Stimulated activated CD8-positive, alpha-beta memory T cell treated with anti-CD3 and anti-CD28 coated beads, Interleukin-4, amount 100 ng/mL, for 48 hours (primary cell): ENCODE measurements at regions not wholly inside any gene's neighbourhood (a gene's known extent, or its start where the extent isn't known, plus 50 kb on each side); places are given as distances from the start of the nearest gene placed in this dataset.
"Not testable (repeated sequence)": the region's sequence is repeated elsewhere in the genome, so short reads cannot be mapped to it uniquely, and the experiment has no call there.

Source experiments
- DNase-seq: peaks from one replicate; pipeline ENCODE4 v3.0.0-alpha.2; 2020

GRCh38 chr22:44628835-44629234 lies 73.2 kb upstream of the PRR5 start:
- no peak for DNase-seq

DNA sequence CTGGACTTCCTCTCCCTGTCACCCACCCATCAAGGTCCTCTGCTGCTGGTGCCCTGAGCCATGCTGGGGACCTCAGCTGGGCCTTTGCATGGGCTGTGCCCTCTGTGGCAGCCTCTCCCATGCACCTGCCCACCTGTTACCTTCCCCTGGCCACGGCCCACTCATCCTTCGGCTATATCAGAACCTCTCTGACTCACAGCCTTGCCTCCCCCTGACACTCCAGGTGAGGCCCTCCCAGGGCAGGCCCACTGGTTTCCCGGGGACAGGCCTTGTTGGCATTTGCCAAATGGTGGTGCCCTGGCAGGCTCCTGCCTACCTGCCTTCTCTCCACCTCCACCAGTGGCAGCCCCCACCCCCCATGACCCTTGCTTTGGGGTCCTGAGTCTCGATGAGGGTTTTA lies 73.7 kb upstream of the PRR5 start:
- no peak for DNase-seq

GRCh38 chr22:44627521-44628139 lies 74.4 kb upstream of the PRR5 start:
- DNase-seq, result no peak

GRCh38 chr22:44625981-44626687 lies 75.9 kb upstream of the PRR5 start:
- peak; percentile 88 for DNase-seq

- no peak for DNase-seq
Observed at GRCh38 chr22:44625421-44625760, 76.6 kb upstream of the PRR5 start.

DNA sequence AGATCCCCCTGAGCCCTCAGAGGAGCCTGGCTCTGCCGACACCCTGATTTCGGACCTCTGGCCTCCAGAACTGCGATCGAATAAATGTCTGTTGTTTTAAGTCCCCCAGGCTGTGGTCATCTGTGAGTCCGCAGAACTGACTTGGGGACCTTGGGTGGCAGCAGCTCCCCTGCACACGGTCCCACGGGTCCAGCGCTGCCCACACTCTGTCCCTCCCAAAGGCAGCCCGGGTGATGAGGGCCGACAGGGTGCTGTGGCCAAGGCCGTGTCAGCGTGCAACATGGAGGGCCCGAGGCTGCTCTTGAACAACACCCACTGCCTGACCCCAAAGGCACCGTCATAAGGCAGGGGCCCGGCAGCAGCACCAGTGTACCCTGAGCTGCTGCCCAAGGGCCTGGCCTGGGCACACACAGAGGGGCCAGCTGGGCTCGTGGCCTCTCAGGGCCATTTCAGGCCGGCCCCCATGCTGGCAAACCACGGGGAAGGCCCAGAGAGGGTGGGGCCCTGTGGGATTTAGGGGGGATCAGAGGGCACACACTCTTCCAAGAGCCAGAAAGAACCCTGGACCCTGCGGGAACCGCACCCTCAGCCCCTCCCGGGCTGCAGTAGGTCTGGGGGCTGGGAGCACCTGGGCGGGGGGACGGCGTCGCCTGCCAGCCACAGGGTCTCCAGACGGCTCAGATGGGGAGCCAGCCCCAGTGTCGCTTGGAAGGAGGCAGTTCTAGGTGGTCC lies 77.1 kb upstream of the PRR5 start:
- DNase-seq, result no peak

DNA sequence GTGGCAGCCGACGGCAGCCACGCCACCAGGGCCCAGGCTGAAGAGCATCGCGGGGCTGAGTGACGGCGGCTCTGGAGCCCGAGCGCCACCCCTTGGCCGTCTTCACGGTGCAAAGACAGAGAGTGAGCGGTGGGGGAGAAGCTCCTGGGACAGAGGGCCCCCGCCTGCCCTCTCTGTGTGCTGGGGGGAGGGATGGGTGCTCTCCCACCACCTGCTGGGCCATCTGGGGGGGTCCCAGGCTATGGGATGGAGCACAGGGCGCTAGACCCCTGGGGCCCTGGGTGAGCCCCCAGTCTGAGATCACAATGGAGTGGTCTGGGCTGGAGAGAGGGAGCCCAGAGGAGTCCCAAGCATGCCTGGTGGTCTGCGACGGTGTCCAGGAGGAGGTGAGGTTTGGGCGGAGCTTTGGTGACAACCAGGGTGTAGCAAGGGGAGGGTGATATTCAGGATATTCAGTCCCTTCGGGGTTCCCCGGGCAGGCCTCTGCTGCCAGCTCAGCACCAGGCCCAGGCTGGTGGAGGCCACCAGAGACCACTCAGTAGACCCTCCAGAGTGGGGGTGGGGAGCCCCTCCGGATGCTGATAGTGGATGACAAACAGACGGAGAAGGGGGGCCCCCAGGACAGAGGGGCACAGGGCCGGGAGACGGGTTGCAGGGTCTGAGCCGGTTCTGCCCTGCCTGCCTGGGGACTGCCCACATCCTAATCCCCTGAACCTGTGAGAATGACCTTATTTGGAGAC lies 78.1 kb upstream of the PRR5 start:
- no peak for DNase-seq

DNA sequence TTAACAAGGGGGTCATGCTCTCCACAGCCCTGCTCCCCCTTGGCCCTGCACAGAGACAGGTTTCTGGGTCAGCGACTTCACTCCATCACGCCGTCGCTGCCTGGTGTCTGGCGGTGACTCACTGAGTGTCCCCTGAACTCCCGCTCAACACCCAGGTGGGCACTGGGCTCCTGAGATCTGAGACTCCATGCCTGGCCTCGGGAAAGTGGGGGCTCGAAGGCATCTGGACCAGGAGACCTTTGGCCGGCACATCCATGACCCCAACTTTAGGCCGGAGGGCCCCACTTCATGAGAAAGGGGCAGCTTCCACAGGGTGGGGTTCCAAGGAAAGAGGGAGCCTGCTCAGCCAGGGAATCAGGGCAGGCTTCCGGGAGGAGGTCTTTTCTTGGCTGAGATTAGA lies 79.3 kb upstream of the PRR5 start:
- no peak for DNase-seq

DNA sequence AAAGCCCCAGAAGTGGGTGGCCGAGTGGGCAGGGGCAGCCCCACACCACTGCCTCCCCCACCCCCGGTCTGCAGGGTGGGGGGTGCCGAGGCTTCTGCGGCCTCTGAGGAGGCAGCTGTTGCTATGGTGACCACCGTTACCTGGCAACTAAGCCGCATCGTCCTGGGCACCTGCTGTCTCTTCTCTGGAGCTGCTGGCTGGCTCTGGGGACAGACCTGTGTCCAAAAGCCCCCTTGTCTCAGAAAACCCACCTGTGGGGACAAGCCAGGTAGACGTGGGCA lies 79.9 kb upstream of the PRR5 start:
- DNase-seq, result peak; percentile 44

- no peak for DNase-seq
Observed at GRCh38 chr22:44621401-44622146, 80.4 kb upstream of the PRR5 start.

DNA sequence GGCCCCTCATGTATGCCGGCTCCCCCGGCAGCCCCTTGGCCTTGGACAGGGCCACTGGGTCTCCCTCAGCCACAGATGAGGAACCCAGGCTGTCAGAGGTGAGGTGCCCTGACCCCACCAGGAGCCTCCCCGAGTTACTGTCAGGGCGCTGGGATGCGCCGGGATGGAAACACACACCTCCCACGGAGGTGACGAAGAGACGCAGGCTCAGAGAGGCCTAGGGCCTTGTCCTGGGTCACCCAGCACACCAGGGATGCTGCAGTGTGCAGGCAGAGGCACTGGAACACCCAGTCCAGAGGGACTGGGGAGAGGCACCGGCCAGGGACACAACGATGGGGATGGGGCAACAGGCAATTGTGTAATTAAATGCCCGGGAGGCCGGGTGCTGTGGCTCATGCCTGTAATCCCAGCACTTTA lies 81.2 kb upstream of the PRR5 start:
- no peak for DNase-seq

- DNase-seq, result peak; percentile 86
Observed at GRCh38 chr22:44620129-44620840, 81.7 kb upstream of the PRR5 start.

DNA sequence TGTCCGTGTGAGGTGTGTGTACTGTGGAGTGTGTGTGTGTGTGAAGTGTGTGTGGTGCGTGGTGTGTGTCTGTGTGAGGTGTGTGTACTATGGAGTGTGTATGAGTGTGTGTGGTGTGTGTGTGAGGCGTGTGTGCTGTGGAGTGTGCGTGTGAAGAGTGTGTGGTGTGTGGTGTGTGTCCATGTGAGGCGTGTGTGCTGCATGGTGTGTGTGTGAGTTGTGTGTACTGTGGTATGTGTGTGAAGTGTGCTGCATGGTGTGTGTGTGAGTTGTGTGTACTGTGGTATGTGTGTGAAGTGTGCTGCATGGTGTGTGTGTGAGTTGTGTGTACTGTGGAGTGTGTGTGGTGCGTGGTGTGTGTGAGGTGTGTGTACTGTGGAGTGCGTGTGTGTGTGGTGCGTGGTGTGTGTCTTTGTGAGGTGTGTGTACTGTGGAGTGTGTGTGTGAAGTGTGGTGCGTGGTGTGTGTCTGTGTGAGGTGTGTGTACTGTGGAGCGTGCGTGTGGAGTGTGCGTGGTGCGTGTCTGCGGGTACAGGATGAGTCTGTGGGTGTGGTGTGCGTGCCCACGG lies 82.4 kb upstream of the PRR5 start:
- not testable (repeated sequence) for DNase-seq

DNA sequence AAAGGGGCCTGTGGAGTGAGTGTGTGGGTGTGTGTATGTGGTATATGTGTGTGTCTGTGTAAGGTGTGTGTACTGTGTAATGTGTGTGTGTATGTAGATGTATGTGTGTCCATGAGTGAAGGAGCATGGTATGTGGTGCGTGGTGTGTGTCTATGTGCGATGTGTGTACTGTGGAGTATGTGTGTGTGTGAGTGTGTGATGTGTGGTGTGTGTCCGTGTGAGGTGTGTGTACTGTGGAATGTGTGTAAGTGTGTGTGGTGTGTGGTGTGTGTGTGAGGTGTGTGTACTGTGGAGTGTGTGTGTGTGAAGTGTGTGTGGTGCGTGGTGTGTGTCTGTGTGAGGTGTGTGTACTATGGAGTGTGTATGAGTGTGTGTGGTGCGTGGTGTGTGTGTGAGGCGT lies 83.1 kb upstream of the PRR5 start:
- not testable (repeated sequence) for DNase-seq

DNA sequence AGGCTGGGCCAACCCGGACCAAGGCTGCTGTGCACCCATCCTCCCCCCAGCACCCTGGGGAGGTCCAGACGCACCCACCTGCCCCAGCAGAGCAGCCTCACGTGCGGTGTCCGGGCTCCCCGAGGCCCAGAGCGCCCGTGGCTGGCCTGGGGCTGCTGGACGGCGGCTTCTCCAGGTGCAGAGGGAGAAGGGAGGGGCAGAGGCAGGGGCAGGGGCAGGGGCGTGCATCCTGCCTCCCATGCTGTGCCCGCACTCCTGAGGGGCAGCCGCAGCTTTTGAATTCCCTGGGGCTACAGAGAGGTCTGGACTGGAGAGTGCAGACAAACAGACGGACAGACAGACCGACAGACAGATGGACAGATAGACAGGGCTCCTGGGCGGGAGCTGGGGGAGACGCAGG lies 83.6 kb upstream of the PRR5 start:
- no peak for DNase-seq

GRCh38 chr22:44617828-44618227 lies 84.2 kb upstream of the PRR5 start:
- no peak for DNase-seq

- no peak for DNase-seq
Observed at GRCh38 chr22:44616882-44617655, 84.9 kb upstream of the PRR5 start.

- DNase-seq, result no peak
Observed at GRCh38 chr22:44616461-44616860, 85.5 kb upstream of the PRR5 start.

DNA sequence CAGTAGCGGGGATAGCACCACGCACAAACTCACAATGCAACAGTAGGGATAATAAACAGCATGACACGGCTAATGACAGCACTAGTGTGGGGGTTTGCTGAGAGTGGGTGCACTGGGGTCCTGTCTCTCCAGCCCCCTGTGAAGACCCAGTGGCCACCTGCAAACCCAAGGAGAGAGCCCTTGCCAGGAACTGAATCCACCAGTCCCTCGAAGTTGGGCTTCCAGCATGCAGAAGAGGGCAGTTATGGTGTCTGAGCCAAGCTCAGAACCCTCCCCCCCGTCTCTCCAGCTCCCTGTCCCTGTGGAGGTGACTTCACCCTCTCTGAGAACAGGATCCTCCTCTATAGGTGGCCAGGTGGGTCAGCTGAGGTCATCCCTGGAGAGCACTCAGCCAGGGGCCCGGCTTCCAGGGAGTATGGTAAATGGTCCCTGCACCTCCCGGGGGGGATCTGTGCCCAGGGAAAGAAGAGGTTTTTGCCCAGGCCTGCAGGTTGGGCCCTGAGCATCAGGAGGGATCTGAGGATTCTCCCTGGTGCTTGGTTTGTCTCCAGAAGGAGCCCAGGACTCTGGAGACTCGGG lies 86.3 kb upstream of the PRR5 start:
- DNase-seq, result no peak

- no peak for DNase-seq
Observed at GRCh38 chr22:44615146-44615545, 86.9 kb upstream of the PRR5 start.

DNA sequence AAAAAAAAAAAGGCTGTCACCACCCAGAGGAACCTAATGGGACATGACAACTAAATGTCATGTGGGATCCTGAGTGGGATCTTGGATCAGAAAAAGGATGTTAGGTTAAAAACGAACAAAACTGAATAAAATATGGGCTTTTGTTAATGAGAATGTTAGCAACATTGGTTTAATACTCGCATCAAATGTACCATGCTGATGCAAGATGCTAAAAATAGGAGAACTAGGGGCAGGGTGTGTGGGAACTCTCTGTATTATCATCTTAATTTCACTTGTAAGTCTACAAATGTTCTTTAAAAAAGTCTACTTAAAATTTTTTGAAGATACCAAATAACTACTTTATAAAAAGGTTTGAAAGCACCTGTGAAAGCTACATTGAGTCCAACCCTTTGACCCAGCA lies 88.8 kb upstream of the PRR5 start:
- DNase-seq, result no peak
